GM23338 (cell line): ENCODE measurements at regions not wholly inside any gene's neighbourhood (a gene's known extent, or its start where the extent isn't known, plus 50 kb on each side); places are given as distances from the start of the nearest gene placed in this dataset.

Experiments used
- ATAC-seq: fragments of 200-7000 bp; cut with Tn5 transposase; 3 replicates; pipeline ENCODE4 v1.9.1; 2020
- DNase-seq: peaks from one replicate; pipeline ENCODE4 v3.0.0-alpha.2; 2015; ENCODE audit warnings: low spot score
- H2AFZ ChIP-seq: fragments of 200-600 bp; sonication (generic); 2 replicates; pipeline ENCODE4 v1.8.0; 2016; ENCODE audit warnings: antibody characterized with exemption, mild to moderate bottlenecking, moderate library complexity
- H3F3A ChIP-seq: fragments of 200-600 bp; sonication (generic); replicated peaks from 2 replicates; pipeline ENCODE4 v1.8.0; 2017; ENCODE audit warnings: antibody characterized with exemption, mixed run types, low read depth
- H3K27ac ChIP-seq: fragments of 200-600 bp; sonication (generic); 2 replicates; pipeline ENCODE4 v1.6.1; 2016; ENCODE audit warnings: low read depth
- H3K27me3 ChIP-seq: fragments of 200-600 bp; sonication (generic); 2 replicates; pipeline ENCODE4 v1.8.0; 2016; ENCODE audit warnings: mild to moderate bottlenecking, mixed run types, moderate library complexity; ENCODE audit not compliant: insufficient read depth
- H3K36me3 ChIP-seq: fragments of 200-600 bp; sonication (generic); 2 replicates; pipeline ENCODE4 v1.8.0; 2016; ENCODE audit warnings: mild to moderate bottlenecking; ENCODE audit not compliant: insufficient read depth
- H3K4me1 ChIP-seq: fragments of 200-600 bp; sonication (generic); 2 replicates; pipeline ENCODE4 v1.8.0; 2016; ENCODE audit warnings: mild to moderate bottlenecking, moderate library complexity; ENCODE audit not compliant: insufficient read depth
- H3K4me2 ChIP-seq: fragments of 200-600 bp; sonication (generic); 2 replicates; pipeline ENCODE4 v1.7.1; 2017; ENCODE audit warnings: mixed run types
- H3K4me3 ChIP-seq: fragments of 200-600 bp; sonication (generic); 2 replicates; pipeline ENCODE4 v1.6.1; 2016; ENCODE audit warnings: mixed run types
- H3K79me2 ChIP-seq: fragments of 200-600 bp; sonication (generic); replicated peaks from 2 replicates; pipeline ENCODE4 v1.8.0; 2017; ENCODE audit warnings: mild to moderate bottlenecking; ENCODE audit not compliant: insufficient read depth
- H3K9me2 ChIP-seq: fragments of 200-600 bp; sonication (generic); 2 replicates; pipeline ENCODE4 v1.8.0; 2017; ENCODE audit not compliant: insufficient read depth
- H4K20me1 ChIP-seq: fragments of 200-600 bp; sonication (generic); replicated peaks from 2 replicates; pipeline ENCODE4 v1.8.0; 2017; ENCODE audit warnings: mild to moderate bottlenecking; ENCODE audit not compliant: insufficient read depth
- H3K27ac Mint-ChIP-seq: 2 replicates; pipeline ENCODE4 v1.8.0; 2020; ENCODE audit warnings: inconsistent platforms, mild to moderate bottlenecking, moderate library complexity, mixed read lengths
- H3K27me3 Mint-ChIP-seq: 3 replicates; pipeline ENCODE4 v1.8.0; 2022; ENCODE audit warnings: low read depth, mild to moderate bottlenecking, moderate library complexity, mixed read lengths, inconsistent platforms; ENCODE audit not compliant: insufficient read depth, poor library complexity
- H3K36me3 Mint-ChIP-seq: 3 replicates; pipeline ENCODE4 v1.8.0; 2021; ENCODE audit warnings: low read depth, mild to moderate bottlenecking, inconsistent platforms, moderate library complexity, mixed read lengths
- H3K4me1 Mint-ChIP-seq: 3 replicates; pipeline ENCODE4 v1.8.0; 2020; ENCODE audit warnings: mild to moderate bottlenecking, inconsistent platforms, mixed read lengths
- H3K4me3 Mint-ChIP-seq: 3 replicates; pipeline ENCODE4 v1.8.0; 2021; ENCODE audit warnings: moderate library complexity, mild to moderate bottlenecking, inconsistent platforms, mixed read lengths
- H3K9me3 Mint-ChIP-seq: 3 replicates; pipeline ENCODE4 v1.8.0; 2020; ENCODE audit warnings: moderate library complexity, mild to moderate bottlenecking, inconsistent platforms, mixed read lengths
- CREB1 ChIP-seq: fragments of 250-450 bp; sonication (Bioruptor Pico); IDR thresholded peaks from 2 replicates; pipeline ENCODE4 v1.5.0; 2020; ENCODE audit warnings: low read depth, mild to moderate bottlenecking, moderate library complexity
- CTCF ChIP-seq, 2 experiments: fragments of 200-600 bp in 1 of 2; sonication (generic) in 1 of 2; conservative IDR thresholded peaks; 2 replicates each; pipeline versions ENCODE4 v1.5.1 to v1.6.1; 2016 to 2017; ENCODE audit warnings: antibody characterized with exemption in 2 of 2, low read depth in 2 of 2, mild to moderate bottlenecking in 2 of 2, moderate library complexity in 1 of 2
- EZH2 ChIP-seq: fragments of 200-600 bp; sonication (generic); IDR thresholded peaks from one replicate; pipeline ENCODE4 v1.8.0; 2017; ENCODE audit warnings: antibody characterized with exemption, mild to moderate bottlenecking, low read depth; ENCODE audit not compliant: unreplicated experiment
- EZH2phosphoT487 ChIP-seq: fragments of 200-600 bp; sonication (generic); IDR thresholded peaks from one replicate; pipeline ENCODE4 v1.8.1; 2018; ENCODE audit warnings: antibody characterized with exemption; ENCODE audit not compliant: unreplicated experiment
- JUNB ChIP-seq: IDR thresholded peaks from one replicate; pipeline ENCODE4 v1.6.1; 2016; ENCODE audit warnings: antibody characterized with exemption; ENCODE audit not compliant: unreplicated experiment
- NANOG ChIP-seq: IDR thresholded peaks from 2 replicates; pipeline ENCODE4 v1.6.1; 2016; ENCODE audit warnings: antibody characterized with exemption, borderline replicate concordance
- POLR2AphosphoS5 ChIP-seq: IDR thresholded peaks from 2 replicates; pipeline ENCODE4 v1.6.1; 2016; ENCODE audit warnings: antibody characterized with exemption, low read depth
- STAT1 ChIP-seq: IDR thresholded peaks from one replicate; pipeline ENCODE4 v1.6.1; 2016; ENCODE audit warnings: antibody characterized with exemption; ENCODE audit not compliant: unreplicated experiment
- ZNF114 ChIP-seq: fragments of 250-450 bp; sonication (Bioruptor Pico); IDR thresholded peaks from 2 replicates; pipeline ENCODE4 v1.5.0; 2020; ENCODE audit warnings: mild to moderate bottlenecking, moderate library complexity
- ZNF331 ChIP-seq: fragments of 250-450 bp; sonication (Bioruptor Pico); IDR thresholded peaks from 2 replicates; pipeline ENCODE4 v1.5.0; 2020; ENCODE audit warnings: low read depth, mild to moderate bottlenecking, moderate library complexity
- ZNF462 ChIP-seq: fragments of 250-450 bp; sonication (Bioruptor Pico); IDR thresholded peaks from 2 replicates; pipeline ENCODE4 v1.5.0; 2020; ENCODE audit warnings: mild to moderate bottlenecking, moderate library complexity
- TF ChIP-seq, protein P1 (sequence below): IDR thresholded peaks from 2 replicates; pipeline ENCODE4 v1.6.1; 2016; ENCODE audit warnings: antibody characterized with exemption
- TF ChIP-seq, protein P2 (sequence below): IDR thresholded peaks from one replicate; pipeline ENCODE4 v1.6.1; 2018; ENCODE audit warnings: antibody characterized with exemption; ENCODE audit not compliant: unreplicated experiment

DNA sequence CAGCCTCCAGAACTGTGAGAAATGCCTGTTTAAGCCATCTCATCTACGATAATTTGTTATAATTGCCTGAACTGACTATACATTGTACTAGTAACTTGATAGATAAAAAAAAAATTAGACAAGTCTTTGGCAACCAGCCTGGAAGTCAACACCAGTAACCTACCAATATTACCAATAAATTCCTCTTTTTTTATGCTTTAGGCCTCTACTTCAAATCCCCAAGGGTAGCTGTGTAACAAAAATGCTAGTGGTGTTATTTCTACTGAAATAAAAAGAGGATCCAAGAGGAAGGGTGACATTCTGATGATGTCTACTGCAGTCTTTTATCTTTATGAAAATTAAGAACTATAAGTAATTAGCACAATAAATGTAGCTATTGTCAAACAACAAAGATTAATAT lies 151.7 kb upstream of the SAMSN1 start:
- Histone ChIP-seq H3K9me2 (peaks cover 13% of the 10 kb centered on the region; the same call in 1 of the 2 replicates), H3K27me3 (no peaks in the 10 kb centered on the region), H3K79me2 (no peaks in the 10 kb centered on the region), H3K36me3 (no peaks in the 10 kb centered on the region), H3K4me3 (no peak overlapping the region), H3K4me2 (no peak overlapping the region), H3K4me1 (peaks cover 8% of the 10 kb centered on the region; the same call in 1 of the 2 replicates), H3K27ac (no peak overlapping the region), H2AFZ (0 out of 2 replicates have a peak overlapping the region, but pooled peaks have one; percentile 60), H3F3A (no peaks in the 10 kb centered on the region), H4K20me1 (no peaks in the 10 kb centered on the region)
- Mint-ChIP-seq H3K27ac (no peak overlapping the region), H3K36me3 (0 out of 3 replicates have a peak, but pooled peaks cover 3% of the 10 kb centered on the region), H3K9me3 (no peaks in the 10 kb centered on the region), H3K4me3 (no peak overlapping the region), H3K27me3 (no peaks in the 10 kb centered on the region), H3K4me1 (no peaks in the 10 kb centered on the region)
- no peak for TF ChIP-seq ZNF462 (CRISPR knock-in tag)
- TF ChIP-seq JUNB: no peak
- no peak for TF ChIP-seq CREB1 (CRISPR knock-in tag)
- no peak for TF ChIP-seq EZH2
- no peak for TF ChIP-seq NANOG
- TF ChIP-seq EZH2phosphoT487: no peak
- TF ChIP-seq STAT1: no peak
- no peak for TF ChIP-seq ZNF331 (CRISPR knock-in tag)
- no peak for TF ChIP-seq POLR2AphosphoS5
- TF ChIP-seq ZNF114 (CRISPR knock-in tag): no peak
- TF ChIP-seq, protein P1, sequence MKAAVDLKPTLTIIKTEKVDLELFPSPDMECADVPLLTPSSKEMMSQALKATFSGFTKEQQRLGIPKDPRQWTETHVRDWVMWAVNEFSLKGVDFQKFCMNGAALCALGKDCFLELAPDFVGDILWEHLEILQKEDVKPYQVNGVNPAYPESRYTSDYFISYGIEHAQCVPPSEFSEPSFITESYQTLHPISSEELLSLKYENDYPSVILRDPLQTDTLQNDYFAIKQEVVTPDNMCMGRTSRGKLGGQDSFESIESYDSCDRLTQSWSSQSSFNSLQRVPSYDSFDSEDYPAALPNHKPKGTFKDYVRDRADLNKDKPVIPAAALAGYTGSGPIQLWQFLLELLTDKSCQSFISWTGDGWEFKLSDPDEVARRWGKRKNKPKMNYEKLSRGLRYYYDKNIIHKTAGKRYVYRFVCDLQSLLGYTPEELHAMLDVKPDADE: no peak
- no peak for TF ChIP-seq CTCF (conservative IDR thresholded peaks at IDR 0.05; ENCODE audit: low read depth in 2 of 2)
- TF ChIP-seq, protein P2, sequence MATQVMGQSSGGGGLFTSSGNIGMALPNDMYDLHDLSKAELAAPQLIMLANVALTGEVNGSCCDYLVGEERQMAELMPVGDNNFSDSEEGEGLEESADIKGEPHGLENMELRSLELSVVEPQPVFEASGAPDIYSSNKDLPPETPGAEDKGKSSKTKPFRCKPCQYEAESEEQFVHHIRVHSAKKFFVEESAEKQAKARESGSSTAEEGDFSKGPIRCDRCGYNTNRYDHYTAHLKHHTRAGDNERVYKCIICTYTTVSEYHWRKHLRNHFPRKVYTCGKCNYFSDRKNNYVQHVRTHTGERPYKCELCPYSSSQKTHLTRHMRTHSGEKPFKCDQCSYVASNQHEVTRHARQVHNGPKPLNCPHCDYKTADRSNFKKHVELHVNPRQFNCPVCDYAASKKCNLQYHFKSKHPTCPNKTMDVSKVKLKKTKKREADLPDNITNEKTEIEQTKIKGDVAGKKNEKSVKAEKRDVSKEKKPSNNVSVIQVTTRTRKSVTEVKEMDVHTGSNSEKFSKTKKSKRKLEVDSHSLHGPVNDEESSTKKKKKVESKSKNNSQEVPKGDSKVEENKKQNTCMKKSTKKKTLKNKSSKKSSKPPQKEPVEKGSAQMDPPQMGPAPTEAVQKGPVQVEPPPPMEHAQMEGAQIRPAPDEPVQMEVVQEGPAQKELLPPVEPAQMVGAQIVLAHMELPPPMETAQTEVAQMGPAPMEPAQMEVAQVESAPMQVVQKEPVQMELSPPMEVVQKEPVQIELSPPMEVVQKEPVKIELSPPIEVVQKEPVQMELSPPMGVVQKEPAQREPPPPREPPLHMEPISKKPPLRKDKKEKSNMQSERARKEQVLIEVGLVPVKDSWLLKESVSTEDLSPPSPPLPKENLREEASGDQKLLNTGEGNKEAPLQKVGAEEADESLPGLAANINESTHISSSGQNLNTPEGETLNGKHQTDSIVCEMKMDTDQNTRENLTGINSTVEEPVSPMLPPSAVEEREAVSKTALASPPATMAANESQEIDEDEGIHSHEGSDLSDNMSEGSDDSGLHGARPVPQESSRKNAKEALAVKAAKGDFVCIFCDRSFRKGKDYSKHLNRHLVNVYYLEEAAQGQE: no peak
- no peak for ATAC-seq
- no peak for DNase-seq
